SK-N-MC (cell line): ENCODE measurements at regions not wholly inside any gene's neighbourhood (a gene's known extent, or its start where the extent isn't known, plus 50 kb on each side); places are given as distances from the start of the nearest gene placed in this dataset.

ENCODE experiments used
- EZH2 ChIP-seq: fragments of 200-600 bp; sonication (generic); IDR thresholded peaks from one replicate; pipeline ENCODE4 v1.6.1; 2017; ENCODE audit warnings: antibody characterized with exemption
- FOXP2 ChIP-seq: optimal IDR thresholded peaks from 2 replicates; pipeline ENCODE3; 2011; ENCODE audit warnings: mild to moderate bottlenecking, moderate library complexity; ENCODE audit not compliant: insufficient read depth; ENCODE audit errors: extremely low read length, control extremely low read depth
- POLR2AphosphoS5 ChIP-seq: IDR thresholded peaks from 2 replicates; pipeline ENCODE4 v1.6.1; 2012; ENCODE audit warnings: mild to moderate bottlenecking, low read depth, low read length, borderline replicate concordance

DNA sequence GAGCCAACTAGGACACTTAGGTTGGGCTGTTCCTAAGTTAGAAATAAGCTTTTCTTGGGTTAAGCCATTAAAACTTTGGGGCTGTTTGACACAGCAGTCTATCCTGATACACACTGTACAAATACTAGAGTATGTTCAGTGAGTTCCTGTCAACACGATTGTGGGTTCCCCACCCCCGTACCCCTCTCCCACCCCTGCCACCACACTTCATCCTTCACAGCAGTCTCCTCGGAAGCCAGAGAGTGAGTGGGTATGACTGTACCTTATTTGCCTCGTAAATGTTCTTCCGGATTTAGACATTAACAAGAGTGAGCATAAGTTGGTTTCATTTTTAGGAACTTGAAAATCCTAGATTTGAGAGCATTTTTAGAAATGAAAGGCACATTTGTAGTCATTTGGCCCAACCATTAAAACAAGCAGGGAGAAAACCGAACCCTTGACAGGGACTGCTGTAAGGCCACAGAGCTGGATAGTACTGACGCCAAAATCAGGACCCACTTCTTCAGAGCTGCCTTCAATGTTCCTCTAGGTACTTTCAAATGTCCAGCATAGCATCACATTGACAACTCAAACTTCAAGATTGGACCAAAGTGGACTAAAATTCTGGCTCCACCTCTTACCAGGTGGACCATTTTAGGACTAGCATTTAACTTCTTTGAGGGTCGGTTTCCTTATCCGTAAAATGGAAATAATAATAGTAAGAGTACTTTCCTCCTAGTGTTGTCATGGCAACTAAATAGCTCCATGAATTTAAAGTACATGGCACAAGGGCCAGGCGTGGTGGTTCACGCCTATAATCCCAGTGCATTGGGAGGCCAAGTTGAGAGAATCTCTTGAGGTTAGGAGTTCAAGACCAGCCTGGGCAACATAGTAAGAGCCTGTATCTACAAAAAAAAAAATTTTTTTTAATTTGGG is 166.3 kb upstream of the SERTAD2 start:
- TF ChIP-seq POLR2AphosphoS5 (no peak), EZH2 (no peak), FOXP2 (no peak)
